H1 (cell line): ENCODE measurements at regions not wholly inside any gene's neighbourhood (a gene's known extent, or its start where the extent isn't known, plus 50 kb on each side); places are given as distances from the start of the nearest gene placed in this dataset.

ENCODE experiments used
- CTCF ChIA-PET: fragments of 300-600 bp; sonication (Branson Sonifier 250); formaldehyde crosslinking; loops from one replicate; lab custom pipeline; 2021; ENCODE audit not compliant: partially characterized antibody; lab: Charles Lee
- POLR2A ChIA-PET: fragments of 300-600 bp; sonication (Branson Sonifier 250); formaldehyde crosslinking; loops from one replicate; lab custom pipeline; 2021; ENCODE audit warnings: inconsistent platforms; ENCODE audit not compliant: partially characterized antibody; lab: Charles Lee
- DNase-seq, 2 experiments: peaks; one replicate each; pipeline versions ENCODE4 v3.0.0 to v3.0.0-alpha.2; 2010 to 2022; ENCODE audit warnings: low spot score in 2 of 2, low read depth in 1 of 2, mixed read lengths in 1 of 2
- FAIRE-seq: peaks from 2 replicates; lab custom pipeline; 2011; peaks lifted over from hg19 to GRCh38; lab: Jason Lieb, UNC
- H2AFZ ChIP-seq: 2 replicates; pipeline ENCODE4 v1.8.1; 2012; ENCODE audit warnings: low read length, inconsistent platforms
- H2AK5ac ChIP-seq: 2 replicates; pipeline ENCODE4 v1.6.1; 2013; ENCODE audit warnings: low read depth, low read length
- H2BK120ac ChIP-seq: replicated peaks from 2 replicates; pipeline ENCODE3; 2013; ENCODE audit warnings: low read depth, low read length, inconsistent platforms
- H2BK12ac ChIP-seq: 2 replicates; pipeline ENCODE4 v1.6.1; 2013; ENCODE audit warnings: low read depth, low read length
- H2BK15ac ChIP-seq: 2 replicates; pipeline ENCODE4 v1.6.1; 2013; ENCODE audit warnings: low read length
- H2BK20ac ChIP-seq: 2 replicates; pipeline ENCODE4 v1.6.1; 2013; ENCODE audit warnings: low read length
- H2BK5ac ChIP-seq: 2 replicates; pipeline ENCODE4 v1.6.1; 2013; ENCODE audit warnings: low read depth, low read length
- H3K14ac ChIP-seq: 2 replicates; pipeline ENCODE4 v1.6.1; 2013; ENCODE audit warnings: inconsistent platforms; ENCODE audit not compliant: insufficient read length
- H3K18ac ChIP-seq: 2 replicates; pipeline ENCODE4 v1.6.1; 2013; ENCODE audit warnings: low read length; ENCODE audit errors: extremely low read depth
- H3K23ac ChIP-seq: 2 replicates; pipeline ENCODE4 v1.6.1; 2013; ENCODE audit warnings: inconsistent platforms; ENCODE audit not compliant: insufficient read length
- H3K23me2 ChIP-seq: 2 replicates; pipeline ENCODE4 v1.6.1; 2013; ENCODE audit warnings: low read depth, low read length
- H3K27ac ChIP-seq: 2 replicates; pipeline ENCODE4 v1.6.1; 2011; ENCODE audit warnings: low read depth, low read length, inconsistent platforms
- H3K27me3 ChIP-seq, 4 experiments: replicated peaks in 1 of 4; 1 replicate in 1 of 4; 2 replicates in 3 of 4; pipeline versions ENCODE4 v1.6.1 to v1.8.1; 2011 to 2013; ENCODE audit warnings: low read length in 3 of 4, mild to moderate bottlenecking in 3 of 4, inconsistent platforms in 2 of 4, mixed read lengths in 2 of 4, moderate library complexity in 1 of 4; ENCODE audit not compliant: control insufficient read depth in 3 of 4, insufficient read depth in 3 of 4; ENCODE audit errors: extremely low read depth in 1 of 4
- H3K36me3 ChIP-seq, 4 experiments: 2 replicates each; pipeline versions ENCODE4 v1.6.1 to v1.8.1; 2011 to 2013; ENCODE audit warnings: mild to moderate bottlenecking in 4 of 4, low read length in 3 of 4, moderate library complexity in 2 of 4, control low read depth in 1 of 4, inconsistent platforms in 1 of 4; ENCODE audit not compliant: insufficient read depth in 4 of 4, control insufficient read depth in 2 of 4
- H3K4ac ChIP-seq: replicated peaks from 2 replicates; pipeline ENCODE3; 2013; ENCODE audit warnings: low read length, low read depth, mixed read lengths, inconsistent platforms; ENCODE audit not compliant: insufficient read length
- H3K4me1 ChIP-seq, 4 experiments: replicated peaks in 1 of 4; 1 replicate in 1 of 4; 2 replicates in 3 of 4; pipeline versions ENCODE4 v1.6.1 to v1.8.1; 2011 to 2013; ENCODE audit warnings: low read length in 3 of 4, inconsistent platforms in 2 of 4, mixed read lengths in 1 of 4; ENCODE audit not compliant: insufficient read depth in 4 of 4, control insufficient read depth in 3 of 4
- H3K4me2 ChIP-seq, 2 experiments: 2 replicates each; pipeline versions ENCODE4 v1.6.1 to v1.8.1; 2011 to 2013; ENCODE audit warnings: low read depth in 2 of 2, low read length in 2 of 2, control low read depth in 1 of 2, inconsistent platforms in 1 of 2, mild to moderate bottlenecking in 1 of 2; ENCODE audit not compliant: insufficient read depth in 1 of 2
- H3K4me3 ChIP-seq, 4 experiments: fragments of 200-600, 300-600 bp in 1 of 4; sonication (generic), shearing (Covaris generic), sonication (Bioruptor Twin) in 1 of 4; 2 replicates each; pipeline versions ENCODE4 v1.5.1 to v1.8.1; 2011 to 2016; ENCODE audit warnings: low read length in 4 of 4, low read depth in 3 of 4, control low read depth in 2 of 4, inconsistent platforms in 2 of 4, mild to moderate bottlenecking in 2 of 4, mixed read lengths in 1 of 4, moderate library complexity in 1 of 4; ENCODE audit not compliant: insufficient read depth in 2 of 4; ENCODE audit errors: extremely low read depth in 1 of 4
- H3K56ac ChIP-seq: replicated peaks from 2 replicates; pipeline ENCODE3; 2013; ENCODE audit warnings: low read depth, mild to moderate bottlenecking, mixed read lengths, low read length, inconsistent platforms; ENCODE audit not compliant: insufficient read length
- H3K79me1 ChIP-seq: 2 replicates; pipeline ENCODE4 v1.6.1; 2013; ENCODE audit warnings: low read depth, low read length, control low read depth
- H3K79me2 ChIP-seq, 2 experiments: 2 replicates each; pipeline versions ENCODE4 v1.6.1 to v1.8.1; 2012 to 2013; ENCODE audit warnings: low read length in 2 of 2, mild to moderate bottlenecking in 2 of 2, inconsistent platforms in 1 of 2; ENCODE audit not compliant: insufficient read depth in 2 of 2, control insufficient read depth in 1 of 2
- H3K9ac ChIP-seq, 4 experiments: replicated peaks in 1 of 4; 1 replicate in 1 of 4; 2 replicates in 3 of 4; pipeline versions ENCODE4 v1.6.1 to v1.8.1; 2011 to 2013; ENCODE audit warnings: low read depth in 3 of 4, low read length in 3 of 4, control low read depth in 2 of 4, mild to moderate bottlenecking in 2 of 4, moderate library complexity in 2 of 4, inconsistent platforms in 1 of 4; ENCODE audit errors: extremely low read depth in 1 of 4
- H3K9me3 ChIP-seq, 2 experiments: 2 replicates each; pipeline versions ENCODE4 v1.6.1 to v1.8.1; 2012 to 2013; ENCODE audit warnings: mild to moderate bottlenecking in 2 of 2, moderate library complexity in 2 of 2, control low read depth in 1 of 2, inconsistent platforms in 1 of 2, low read depth in 1 of 2, low read length in 1 of 2, mixed read lengths in 1 of 2; ENCODE audit not compliant: insufficient read depth in 2 of 2
- H4K20me1 ChIP-seq, 2 experiments: replicated peaks in 1 of 2; 2 replicates each; pipeline versions ENCODE3 to v1.8.1; 2011 to 2013; ENCODE audit warnings: inconsistent platforms in 2 of 2, low read length in 2 of 2, mild to moderate bottlenecking in 1 of 2; ENCODE audit not compliant: insufficient read depth in 2 of 2, control insufficient read depth in 1 of 2
- H4K5ac ChIP-seq: 2 replicates; pipeline ENCODE4 v1.6.1; 2013; ENCODE audit warnings: low read length, low read depth, mixed read lengths, inconsistent platforms; ENCODE audit not compliant: insufficient read length
- H4K8ac ChIP-seq: 2 replicates; pipeline ENCODE4 v1.8.0; 2013; ENCODE audit warnings: mild to moderate bottlenecking, moderate library complexity, low read length, inconsistent platforms; ENCODE audit not compliant: insufficient read depth; ENCODE audit errors: extremely low read depth
- H4K91ac ChIP-seq: replicated peaks from 2 replicates; pipeline ENCODE3; 2013; ENCODE audit warnings: low read length, mixed read lengths, inconsistent platforms; ENCODE audit not compliant: insufficient read length
- CEBPB ChIP-seq: IDR thresholded peaks from 2 replicates; pipeline ENCODE4 v1.6.1; 2012; ENCODE audit warnings: low read depth, low read length
- CHD1 ChIP-seq: IDR thresholded peaks from 2 replicates; pipeline ENCODE4 v1.6.1; 2012; ENCODE audit warnings: low read depth, low read length, improper control_type of control experiment
- HDAC2 ChIP-seq, 2 experiments: fragments of 300-600 bp in 1 of 2; sonication (generic) in 1 of 2; IDR thresholded peaks; 2 replicates each; pipeline ENCODE4 v1.6.1; 2011 to 2012; ENCODE audit warnings: low read depth in 2 of 2, low read length in 2 of 2, mild to moderate bottlenecking in 2 of 2, moderate library complexity in 2 of 2, borderline replicate concordance in 1 of 2, inconsistent platforms in 1 of 2
- HDAC6 ChIP-seq: IDR thresholded peaks from one replicate; pipeline ENCODE4 v1.7.1; 2012; ENCODE audit warnings: low read depth, mild to moderate bottlenecking, inconsistent platforms, low read length, moderate library complexity
- NANOG ChIP-seq: IDR thresholded peaks from 2 replicates; pipeline ENCODE4 v1.6.1; 2011; ENCODE audit warnings: low read length, low read depth, mild to moderate bottlenecking, inconsistent platforms; ENCODE audit not compliant: insufficient read depth, poor library complexity, severe bottlenecking
- PHF8 ChIP-seq: fragments of 200-600 bp; sonication (generic); conservative IDR thresholded peaks from 2 replicates; pipeline ENCODE4 v1.7.1; 2012; ENCODE audit warnings: low read depth, mild to moderate bottlenecking, inconsistent platforms, low read length, moderate library complexity
- POU5F1 ChIP-seq: IDR thresholded peaks from 2 replicates; pipeline ENCODE4 v1.6.1; 2011; ENCODE audit warnings: low read depth, mild to moderate bottlenecking, low read length, moderate library complexity
- SAP30 ChIP-seq: fragments of 300-600 bp; sonication (generic); IDR thresholded peaks from 2 replicates; pipeline ENCODE4 v1.7.1; 2012; ENCODE audit warnings: low read length, moderate library complexity, mild to moderate bottlenecking, inconsistent platforms; ENCODE audit not compliant: insufficient read depth, insufficient replicate concordance
- SIN3A ChIP-seq, 2 experiments: IDR thresholded peaks in 1 of 2; conservative IDR thresholded peaks in 1 of 2; 2 replicates each; pipeline ENCODE4 v1.6.1; 2011 to 2012; ENCODE audit warnings: low read length in 2 of 2, improper control_type of control experiment in 1 of 2, low read depth in 1 of 2, mild to moderate bottlenecking in 1 of 2
- TEAD4 ChIP-seq: IDR thresholded peaks from 2 replicates; pipeline ENCODE4 v1.6.1; 2012; ENCODE audit warnings: low read depth, low read length, inconsistent platforms, mixed read lengths
- YY1 ChIP-seq: IDR thresholded peaks from 2 replicates; pipeline ENCODE4 v1.6.1; 2011; ENCODE audit warnings: low read depth, mild to moderate bottlenecking, low read length
- WGBS, 2 experiments: shearing (Covaris generic) in 1 of 2; methylation state at CpG; one replicate each; pipeline versions ENCODE4 v1.1.6 to v1.1.7; 2013 to 2015; ENCODE audit warnings: low lambda C conversion rate in 2 of 2, mixed read lengths in 2 of 2, inconsistent platforms in 1 of 2, low coverage in 1 of 2, missing lambda C conversion rate in 1 of 2; ENCODE audit not compliant: insufficient replicate concordance in 2 of 2, insufficient coverage in 1 of 2, insufficient read length in 1 of 2; ENCODE audit errors: extremely low coverage in 1 of 2, missing lambda C conversion rate in 1 of 2; 5-methylcytosine and 5-hydroxymethylcytosine counted together
- TF ChIP-seq, protein P1 (sequence below): IDR thresholded peaks from 2 replicates; pipeline ENCODE4 v1.6.1; 2012; ENCODE audit warnings: inconsistent platforms

- Histone ChIP-seq H3K4me3 (no peak overlapping the region), H2AFZ (no peak overlapping the region), H2BK20ac (no peak overlapping the region), H2AK5ac (no peak overlapping the region), H2BK120ac (no peak overlapping the region), H3K14ac (no peak overlapping the region), H3K18ac (no peak overlapping the region), H3K23ac (no peak overlapping the region), H3K4me2 (no peak overlapping the region), H3K23me2 (no peaks in the 10 kb centered on the region), H3K9ac (no peak overlapping the region), H3K79me1 (no peaks in the 10 kb centered on the region), H3K9me3 (no peaks in the 10 kb centered on the region), H2BK15ac (no peak overlapping the region), H3K56ac (no peak overlapping the region), H3K79me2 (no peaks in the 10 kb centered on the region), H4K20me1 (no peaks in the 10 kb centered on the region), H2BK12ac (no peak overlapping the region), H2BK5ac (no peak overlapping the region), H3K4ac (no peak overlapping the region), H3K4me1 (peaks cover 0 to 3% (median under 1%) of the 10 kb centered on the region in 4 experiments; a peak in 4 of 7 replicates), H3K27ac (no peak overlapping the region), H4K8ac (no peak overlapping the region), H4K5ac (no peak overlapping the region), H3K27me3 (peaks cover 0 to 2% (median under 1%) of the 10 kb centered on the region in 4 experiments; a peak in 3 of 7 replicates), H3K36me3 (no peaks in the 10 kb centered on the region), H4K91ac (no peak overlapping the region)
- CTCF ChIA-PET = no interaction called here
- TF ChIP-seq, protein P1, sequence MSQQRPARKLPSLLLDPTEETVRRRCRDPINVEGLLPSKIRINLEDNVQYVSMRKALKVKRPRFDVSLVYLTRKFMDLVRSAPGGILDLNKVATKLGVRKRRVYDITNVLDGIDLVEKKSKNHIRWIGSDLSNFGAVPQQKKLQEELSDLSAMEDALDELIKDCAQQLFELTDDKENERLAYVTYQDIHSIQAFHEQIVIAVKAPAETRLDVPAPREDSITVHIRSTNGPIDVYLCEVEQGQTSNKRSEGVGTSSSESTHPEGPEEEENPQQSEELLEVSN = no peak
- TF ChIP-seq CHD1 = no peak
- no peak for TF ChIP-seq HDAC2 (IDR thresholded peaks at IDR 0.05; ENCODE audit: borderline replicate concordance in 1 of 2, low read depth in 2 of 2, low read length in 2 of 2)
- TF ChIP-seq YY1 = no peak
- TF ChIP-seq HDAC6 = no peak
- TF ChIP-seq SIN3A (conservative IDR thresholded peaks at IDR 0.05 in 1 of 2, IDR thresholded peaks at IDR 0.05 in 1 of 2; ENCODE audit: low read depth in 1 of 2, low read length in 2 of 2) = no peak
- no peak for TF ChIP-seq SAP30
- no peak for TF ChIP-seq CEBPB
- TF ChIP-seq NANOG = no peak
- TF ChIP-seq PHF8 = no peak
- TF ChIP-seq TEAD4 = no peak
- TF ChIP-seq POU5F1 = no peak
- FAIRE-seq = no peak
- POLR2A ChIA-PET = no interaction called here
- no peak for DNase-seq
- WGBS, 2 experiments = 88% methylated on average over 7 of the region's 7 CpGs; no CpG with 5 or more reads in 1 of the 2 experiments
Measured at GRCh38 chr12:112611908-112612307, 179.6 kb upstream of the RPH3A start.
